NCI-H1105 treated with DMSO at 0.1 percent for 48 hours (cell line): ENCODE measurements at regions not wholly inside any gene's neighbourhood (a gene's known extent, or its start where the extent isn't known, plus 50 kb on each side); places are given as distances from the start of the nearest gene placed in this dataset.

Experiments
- DNase-seq: peaks from one replicate; lab custom pipeline; 2025; lab: John Stamatoyannopoulos, UW

DNA sequence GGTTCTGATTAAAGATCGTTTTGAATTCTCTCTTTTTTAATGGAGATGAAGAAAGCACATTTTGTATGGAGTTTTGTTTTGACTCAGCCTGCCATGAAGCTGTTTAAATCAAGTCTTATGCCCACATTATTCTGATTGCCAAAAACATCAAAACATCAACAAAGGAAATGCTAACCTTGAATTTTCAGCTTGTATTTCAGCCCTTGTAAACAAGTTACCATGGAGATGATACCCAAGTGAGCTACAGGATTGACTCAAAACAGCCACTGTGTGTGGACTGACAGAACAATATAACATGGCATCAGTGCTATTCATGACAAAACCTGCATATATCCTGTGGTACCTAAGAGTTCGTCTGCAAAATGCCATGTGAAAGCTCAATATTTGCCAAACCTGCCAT, 1581.0 kb downstream of the MAT2B start:
- DNase-seq, result no peak

DNA sequence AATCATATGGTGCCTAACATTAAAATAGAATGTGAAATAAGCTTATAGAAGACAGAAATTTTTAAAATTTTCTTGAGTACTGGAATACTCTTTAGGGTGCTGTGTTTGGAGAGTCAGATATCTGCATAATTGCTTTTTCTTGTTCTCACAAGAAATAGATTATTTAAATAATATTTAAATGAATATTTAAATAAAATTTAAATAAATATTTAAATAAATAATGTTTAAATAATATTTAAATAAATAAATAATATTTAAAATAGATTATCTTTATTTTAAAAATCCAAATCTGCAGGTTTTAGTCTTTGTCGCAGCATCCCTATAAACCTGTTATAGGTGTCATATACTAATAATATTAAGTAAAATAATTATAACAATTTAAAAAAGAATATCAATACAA, 1589.4 kb downstream of the MAT2B start:
- no peak for DNase-seq

DNA sequence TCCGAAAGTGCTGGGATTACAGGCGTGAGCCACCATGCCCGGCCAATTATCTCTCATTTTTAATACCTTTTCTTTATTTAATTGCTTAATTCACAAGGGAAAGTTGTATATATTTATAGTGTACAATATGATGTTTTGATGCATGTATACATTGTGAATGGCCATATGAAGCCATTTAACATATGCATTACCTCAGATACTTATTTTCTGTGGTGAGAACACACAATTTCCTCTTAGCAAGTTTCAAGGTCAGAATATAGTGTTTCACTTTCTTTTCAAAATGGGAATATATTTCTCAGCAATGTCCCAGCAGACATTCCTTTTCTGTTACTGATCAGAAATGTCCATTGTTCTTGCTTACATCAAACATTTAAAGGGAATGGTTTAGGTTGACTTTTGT, 1596.3 kb downstream of the MAT2B start:
- no peak for DNase-seq

DNA sequence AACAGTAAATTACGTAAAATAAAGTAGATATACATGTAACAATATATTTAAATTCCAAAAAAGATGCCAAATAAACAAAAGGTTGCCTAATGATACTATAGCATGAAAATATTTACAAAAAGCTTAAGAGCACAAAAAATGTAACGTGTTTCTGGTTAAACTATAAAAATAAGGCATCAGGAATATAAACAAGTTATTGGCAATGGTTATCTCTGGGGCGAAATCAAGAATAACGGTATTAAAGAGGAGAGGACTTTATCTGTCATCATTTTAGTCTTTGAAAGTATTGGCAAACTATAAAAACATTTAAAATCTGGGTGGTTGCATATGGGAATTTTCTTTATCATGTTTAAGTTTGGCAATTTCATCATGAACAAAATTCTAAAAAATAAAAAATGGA, 1599.2 kb downstream of the MAT2B start:
- DNase-seq, result no peak

DNA sequence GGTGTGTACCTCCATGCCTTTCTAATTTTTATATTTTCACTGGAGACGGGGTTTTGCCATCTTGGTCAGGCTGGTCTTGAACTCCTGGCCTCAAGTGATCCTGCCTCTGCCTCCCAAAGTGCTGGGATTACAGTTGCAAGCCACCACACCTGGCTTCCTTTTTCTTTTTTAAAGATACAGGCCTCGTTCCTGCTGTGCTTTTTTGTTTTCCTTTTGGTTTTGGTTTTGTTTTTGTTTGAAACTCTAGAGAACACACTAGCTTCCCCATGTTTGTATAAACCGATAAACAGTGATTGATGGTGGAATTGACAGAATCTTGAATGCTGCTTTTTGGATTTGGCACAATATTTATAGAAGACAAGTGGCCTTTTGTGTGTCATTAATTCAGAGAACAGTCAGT, 1603.4 kb downstream of the MAT2B start:
- DNase-seq, result no peak

DNA sequence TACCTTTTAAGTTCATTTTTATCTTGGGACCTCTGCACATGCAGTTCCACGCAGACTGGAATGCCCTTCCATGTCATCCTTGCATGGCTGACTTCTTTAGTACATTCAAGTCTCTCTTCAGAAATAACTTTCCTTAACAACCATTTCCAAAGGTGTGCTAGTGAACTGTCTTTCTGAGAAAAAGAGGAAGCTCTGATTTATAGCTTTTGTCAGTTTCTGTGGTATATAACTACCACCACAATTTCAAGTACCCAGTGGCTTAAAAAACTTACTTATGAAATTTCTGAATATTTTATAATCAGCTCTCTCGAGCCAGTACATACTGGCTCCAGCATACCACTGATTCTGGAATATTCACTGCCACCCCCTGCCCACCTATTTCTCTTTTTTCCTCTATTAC, 1613.8 kb downstream of the MAT2B start:
- DNase-seq, result no peak

DNA sequence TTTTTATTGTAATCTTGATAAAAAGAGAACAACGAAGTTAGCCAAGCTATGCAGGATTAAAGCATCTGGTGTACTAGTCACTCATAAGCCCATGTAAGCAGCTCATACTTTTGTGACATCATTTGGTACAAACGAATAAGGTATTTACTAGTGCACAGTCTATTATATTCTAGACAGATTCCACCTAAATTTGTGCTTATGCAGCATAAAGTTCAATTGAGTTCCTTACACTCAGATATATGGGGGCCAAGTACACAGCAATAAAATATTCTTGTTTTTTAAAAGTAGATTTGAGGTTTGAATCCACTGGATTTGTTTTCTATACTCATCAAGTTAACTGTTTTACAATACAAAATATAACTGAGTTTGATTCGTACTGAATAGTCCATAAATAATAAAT, 1621.2 kb downstream of the MAT2B start:
- no peak for DNase-seq

DNA sequence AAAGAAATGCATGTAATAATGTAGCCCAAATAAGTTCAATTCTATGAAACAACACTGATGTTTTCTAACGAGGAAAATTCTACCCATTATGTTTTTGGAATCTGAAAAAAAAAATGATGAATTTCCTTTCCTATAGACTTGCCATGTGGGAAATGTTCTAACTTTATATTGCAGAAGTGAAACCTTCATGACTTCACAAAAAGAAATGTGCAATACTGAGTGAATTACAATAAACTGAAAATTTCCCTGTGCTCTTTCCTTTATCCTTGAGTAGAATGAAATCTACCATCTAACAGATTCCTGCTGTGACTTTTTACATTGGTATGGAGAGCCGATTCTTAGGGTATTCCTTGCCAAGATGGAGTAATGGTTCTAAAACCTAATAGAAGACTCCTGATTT, 1622.5 kb downstream of the MAT2B start:
- DNase-seq, result no peak

DNA sequence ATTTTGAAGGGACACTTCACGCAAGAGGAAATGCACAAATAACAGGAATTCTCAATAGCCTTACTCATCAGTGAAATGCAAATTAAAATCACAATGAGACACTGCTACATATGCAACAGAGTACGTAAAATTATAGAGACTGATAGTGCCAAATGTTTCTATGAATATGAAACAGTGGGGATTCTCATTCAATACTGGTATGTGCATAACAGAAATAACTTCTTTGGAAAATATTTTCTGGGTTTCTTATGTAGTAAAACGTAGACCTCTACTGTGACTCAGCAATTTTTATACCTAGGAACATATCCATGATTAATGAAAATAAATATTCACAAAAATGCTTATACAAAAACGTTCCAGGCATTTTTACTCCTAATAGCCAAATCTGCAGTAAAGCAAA, 1625.2 kb downstream of the MAT2B start:
- no peak for DNase-seq

DNA sequence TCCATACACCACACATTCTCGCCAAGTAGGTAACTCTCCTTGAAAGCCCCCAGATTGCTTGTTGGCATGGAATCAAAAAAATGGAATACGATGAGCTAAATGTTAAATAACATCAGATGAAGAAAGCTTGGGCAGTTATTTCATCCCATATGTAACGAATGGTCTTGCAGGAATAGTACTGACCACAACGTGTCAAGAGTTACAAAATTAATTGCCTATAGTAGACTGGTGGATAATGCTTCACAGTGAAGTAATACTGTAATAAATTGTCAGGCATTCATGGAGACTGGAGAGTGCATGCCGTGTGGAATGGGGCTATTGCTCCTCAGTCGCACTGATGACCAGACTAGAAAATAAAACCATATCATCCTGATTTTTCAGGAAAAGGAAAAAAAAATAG, 1628.7 kb downstream of the MAT2B start:
- no peak for DNase-seq

DNA sequence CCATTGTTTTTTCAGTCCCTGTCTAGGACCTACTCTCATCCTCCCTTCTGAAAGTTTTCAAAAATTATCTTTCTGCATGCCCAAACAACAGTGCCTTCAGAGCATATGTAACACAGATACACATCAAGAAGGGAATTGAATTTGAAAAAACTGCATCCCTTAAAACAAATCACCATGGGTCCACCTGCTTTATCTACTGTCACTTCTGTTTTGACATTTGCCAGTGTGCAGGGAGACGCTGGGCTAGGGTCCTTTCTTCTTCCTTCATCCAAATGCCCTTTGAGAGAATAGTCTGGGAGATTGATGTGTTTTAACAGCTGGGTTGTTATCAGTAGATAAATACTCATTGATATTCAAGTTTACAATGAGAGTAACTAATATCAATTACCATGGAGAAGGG, 1630.1 kb downstream of the MAT2B start:
- DNase-seq, result no peak

DNA sequence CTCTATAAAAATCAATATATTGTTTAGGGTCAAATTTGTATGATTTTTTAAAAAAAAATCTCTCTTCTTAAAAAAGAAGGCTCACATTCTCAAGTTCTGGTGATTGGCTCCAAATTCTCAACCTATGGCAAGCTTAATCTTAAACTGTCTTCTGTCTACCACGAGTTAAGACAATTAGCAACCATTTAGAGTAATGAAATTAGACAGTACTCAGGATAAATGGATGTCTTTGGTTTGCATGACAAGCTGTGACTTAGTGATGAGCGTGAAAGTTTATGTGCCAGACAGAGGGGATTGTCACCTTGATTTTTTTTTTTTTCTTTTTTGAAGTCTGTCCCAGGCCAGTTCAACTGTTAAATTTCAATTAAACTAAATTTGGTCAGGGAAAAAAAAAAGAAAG, 1632.3 kb downstream of the MAT2B start:
- no peak for DNase-seq

DNA sequence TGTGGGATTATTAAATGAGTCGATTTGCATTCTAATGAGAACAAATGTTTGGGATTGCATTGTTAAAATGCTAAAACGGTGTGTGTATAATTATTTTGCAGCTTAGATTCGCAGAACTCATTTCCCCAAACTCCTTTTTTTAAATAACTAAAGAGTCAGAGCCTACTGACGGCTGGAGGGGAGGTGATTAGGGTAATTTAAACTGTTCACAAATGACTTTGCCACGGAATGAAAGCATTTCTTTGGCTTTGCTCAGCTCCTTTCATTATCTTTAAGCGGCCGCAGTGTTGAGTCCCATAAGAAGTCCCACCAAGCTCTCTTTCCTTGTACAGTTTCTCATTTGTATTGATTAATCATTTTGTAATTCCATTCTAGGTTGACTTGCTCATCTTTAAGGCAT, 1632.8 kb downstream of the MAT2B start:
- no peak for DNase-seq

DNA sequence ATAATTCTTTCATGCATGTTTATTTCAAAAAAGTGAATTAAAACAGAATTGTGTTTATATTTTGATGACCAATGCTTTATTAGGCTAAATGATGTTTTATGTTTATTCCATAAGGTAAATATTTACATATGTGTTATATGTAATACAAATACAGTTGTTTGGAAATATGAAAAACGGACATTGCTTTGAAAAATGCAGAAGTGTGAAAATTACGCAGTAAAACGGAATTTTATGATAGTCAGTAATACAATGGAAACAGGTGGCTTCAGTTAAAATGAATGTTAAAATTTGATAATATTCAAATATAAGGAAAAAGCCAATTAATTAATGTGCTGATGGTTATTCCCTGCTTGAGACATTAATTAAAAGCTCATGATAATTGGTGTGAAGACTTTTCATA, 1633.8 kb downstream of the MAT2B start:
- no peak for DNase-seq

DNA sequence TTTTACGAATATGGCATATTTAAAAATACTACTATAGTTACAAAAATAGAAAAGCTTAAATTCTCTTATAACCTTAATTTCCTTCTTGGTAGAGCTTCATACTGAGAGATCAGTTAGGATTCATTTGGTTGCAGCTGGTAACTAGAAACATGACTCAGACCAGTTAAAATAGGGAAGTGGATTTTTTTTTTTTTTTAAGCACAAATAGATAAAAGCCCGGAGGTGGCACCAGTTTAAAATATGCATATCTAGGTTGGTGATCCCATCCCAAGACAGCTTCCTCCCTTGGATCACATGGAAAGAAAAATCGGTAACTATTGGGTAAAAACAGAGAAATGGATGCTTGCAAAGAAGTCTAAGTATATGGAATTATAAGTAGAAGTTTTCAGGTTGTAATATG, 1634.3 kb downstream of the MAT2B start:
- DNase-seq, result no peak

DNA sequence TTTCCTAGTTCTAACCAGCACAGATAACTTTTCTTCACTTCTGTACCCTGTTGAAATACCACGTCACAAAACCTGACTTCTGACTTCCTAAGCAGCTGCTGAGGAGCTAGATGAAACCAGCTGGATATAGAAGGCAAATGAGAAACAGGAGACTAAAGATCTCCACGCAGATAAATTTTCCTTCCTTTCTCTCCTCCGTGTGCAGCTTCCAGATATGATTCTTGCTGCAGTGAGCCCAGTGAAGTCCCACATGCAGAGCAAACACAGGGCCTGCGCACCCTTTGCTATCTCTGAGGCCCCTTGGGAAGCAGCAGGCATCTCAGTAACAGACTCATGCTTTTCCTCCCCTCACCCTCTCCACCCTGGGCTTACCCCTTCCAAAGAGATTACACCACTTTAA, 1638.3 kb downstream of the MAT2B start:
- no peak for DNase-seq

DNA sequence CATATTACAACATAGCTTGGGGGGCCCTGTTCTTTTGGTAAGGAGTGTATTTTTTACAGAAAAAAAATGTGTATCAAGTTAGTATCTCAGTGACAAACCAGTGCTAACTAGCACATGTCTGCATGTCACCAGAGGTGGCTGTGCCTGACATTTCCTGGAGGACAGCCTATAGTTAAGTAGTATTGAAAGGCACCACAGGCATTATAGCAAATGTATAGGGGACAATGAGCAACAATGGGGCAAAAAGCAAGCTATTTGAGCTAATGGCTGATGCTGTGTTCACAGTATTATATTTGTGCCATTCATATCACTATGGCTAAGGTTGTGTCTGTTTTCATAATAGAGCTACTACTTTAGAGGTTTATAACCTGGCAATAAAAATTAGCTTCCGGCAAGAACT, 1644.0 kb downstream of the MAT2B start:
- no peak for DNase-seq

DNA sequence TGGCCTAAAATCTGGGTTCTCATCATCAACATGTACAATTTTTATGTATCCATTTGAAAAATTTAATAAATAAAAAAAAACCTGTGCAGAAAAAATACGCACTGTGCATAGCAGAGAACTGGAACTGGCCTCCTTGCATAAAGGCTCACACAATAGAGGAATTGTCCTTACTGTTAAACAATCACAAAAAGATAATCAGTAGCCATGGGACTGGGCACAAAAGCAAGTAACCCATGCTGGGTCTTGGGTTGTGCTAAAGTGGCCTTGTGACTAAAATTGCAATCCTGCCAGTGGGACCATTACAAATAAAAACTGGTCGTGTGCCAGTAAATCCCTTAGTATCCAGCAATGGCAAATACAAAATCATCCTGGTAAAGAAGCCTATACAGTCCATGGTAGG, 1646.6 kb downstream of the MAT2B start:
- no peak for DNase-seq

DNA sequence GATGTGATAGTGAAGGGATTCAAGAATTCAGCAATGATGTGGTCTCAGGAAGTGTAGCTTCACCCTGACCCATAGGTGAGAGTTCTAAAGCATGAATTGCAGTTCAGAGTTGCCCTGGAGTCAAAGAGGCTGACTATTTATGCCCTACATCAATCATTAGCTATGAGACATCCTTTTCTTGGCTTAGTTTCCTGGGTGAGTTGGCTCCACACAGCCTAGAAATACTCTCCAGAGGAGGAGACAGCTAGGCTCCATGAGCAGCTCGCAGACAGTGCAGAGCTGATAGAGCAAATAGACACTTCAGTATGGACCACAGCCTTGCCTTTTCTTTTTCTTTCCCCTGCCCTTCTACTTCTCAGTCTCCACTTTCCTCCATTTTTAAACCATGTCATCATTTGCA, 1651.8 kb downstream of the MAT2B start:
- DNase-seq, result no peak

DNA sequence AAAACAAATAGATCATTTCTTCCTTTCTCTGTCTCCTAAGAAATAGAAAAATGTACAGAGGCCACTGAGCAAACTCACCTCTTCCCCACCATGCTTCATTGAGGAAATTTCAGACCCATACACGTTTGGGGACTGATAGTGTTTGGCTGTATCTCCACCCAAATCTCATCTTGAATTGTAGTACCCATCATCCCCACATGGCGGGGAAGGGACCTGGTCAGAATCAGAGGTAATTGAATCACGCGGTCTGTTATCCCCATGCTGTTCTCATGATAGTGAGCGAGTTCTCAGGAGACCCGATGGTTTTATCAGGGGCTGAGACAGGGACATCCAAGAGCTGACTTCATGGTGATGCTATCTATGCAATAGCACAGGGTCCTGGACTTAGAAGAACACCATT, 1655.8 kb downstream of the MAT2B start:
- DNase-seq, result no peak

DNA sequence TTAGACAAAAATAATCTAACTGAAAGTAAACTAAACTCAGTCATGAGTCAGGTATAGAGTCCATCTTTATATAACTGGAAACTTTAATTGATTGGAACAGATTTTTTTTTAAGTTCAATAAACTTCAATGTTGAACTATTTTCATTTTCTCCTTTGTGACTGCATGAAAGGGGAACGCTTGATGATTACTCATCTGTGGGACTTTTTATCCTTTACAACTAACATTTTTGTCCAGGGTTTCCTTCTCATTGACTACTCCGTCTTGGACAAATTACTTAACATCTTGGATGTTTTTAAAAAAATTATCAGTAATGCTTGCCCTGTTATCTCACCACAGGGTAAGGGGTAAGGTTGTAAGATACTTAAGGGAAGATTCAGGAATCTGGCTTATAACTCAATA, 1658.4 kb downstream of the MAT2B start:
- DNase-seq, result no peak

DNA sequence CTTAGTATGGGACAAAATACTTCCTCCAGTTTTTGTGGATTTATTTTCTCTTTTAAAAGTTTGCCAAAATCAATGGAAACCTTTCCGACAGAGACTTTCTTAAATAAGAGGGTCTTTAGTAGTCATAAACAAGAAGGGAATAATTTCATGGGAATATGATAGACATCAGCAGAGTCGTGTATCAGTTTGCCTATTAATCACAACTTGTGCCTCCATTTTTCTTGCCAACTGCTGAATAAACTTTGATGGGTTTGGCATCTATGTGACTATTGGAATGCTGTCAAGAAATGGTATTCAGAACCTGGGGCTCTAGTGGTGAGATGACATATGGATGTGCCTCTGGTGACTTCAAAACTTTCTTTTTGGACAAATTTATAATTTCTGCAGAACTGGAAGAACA, 1668.2 kb downstream of the MAT2B start:
- no peak for DNase-seq

DNA sequence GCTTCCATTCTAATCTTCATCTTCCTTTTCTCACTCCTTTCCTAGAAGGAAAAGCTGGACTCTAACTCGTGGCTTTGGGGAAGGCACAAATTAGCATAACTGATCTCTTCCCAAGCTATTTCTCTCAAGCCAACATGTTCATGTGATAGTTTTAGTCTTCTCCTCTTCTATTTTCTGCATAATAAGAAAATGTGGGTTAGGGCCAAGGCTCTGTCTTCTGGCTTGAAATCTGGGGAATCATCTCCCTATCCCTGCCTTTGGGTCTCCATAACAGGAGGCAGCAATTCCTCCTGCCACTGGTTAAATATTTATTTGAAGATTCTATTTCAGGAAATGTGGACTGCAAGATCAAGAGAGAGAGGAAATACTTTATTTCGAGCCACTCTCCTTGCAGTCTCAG, 1669.6 kb downstream of the MAT2B start:
- no peak for DNase-seq

DNA sequence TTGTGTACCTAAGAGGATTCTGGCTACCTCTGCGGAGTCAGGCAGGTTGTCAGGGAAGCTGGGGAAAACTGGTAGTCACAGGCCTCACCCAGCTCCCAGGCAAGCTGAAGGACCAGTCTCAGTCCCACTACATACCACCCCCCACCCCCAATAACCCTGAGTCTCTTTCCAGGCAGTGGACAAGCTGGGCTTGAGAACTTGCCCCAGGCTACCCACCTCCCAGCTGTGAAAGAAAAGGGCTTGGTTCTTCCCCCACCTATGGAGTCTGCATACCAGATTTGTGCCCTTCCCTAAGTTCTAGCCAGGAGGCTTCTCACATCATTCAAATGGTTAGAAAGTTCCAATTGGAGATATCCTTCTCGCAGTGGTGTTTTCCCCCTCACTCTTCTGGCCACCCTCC, 1678.8 kb downstream of the MAT2B start:
- DNase-seq, result no peak

DNA sequence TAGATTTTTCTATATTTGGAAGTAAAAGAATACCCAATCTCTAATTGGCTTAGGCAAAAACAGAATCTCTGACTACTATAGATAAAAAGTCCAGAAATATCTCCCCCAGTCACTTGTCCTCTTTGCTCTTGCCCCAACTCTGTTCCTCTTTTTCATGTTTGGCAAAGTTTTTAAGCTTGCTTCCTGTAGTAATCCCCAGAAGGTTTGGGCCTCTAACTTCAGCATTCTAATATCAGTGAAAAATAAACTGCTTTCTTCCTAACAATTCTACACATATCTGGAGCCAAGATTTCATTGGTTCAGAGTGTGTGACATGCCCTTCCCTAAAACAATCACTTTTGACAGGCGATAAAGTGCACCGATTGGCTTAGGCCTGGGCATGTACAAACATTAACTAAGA, 1680.3 kb downstream of the MAT2B start:
- no peak for DNase-seq
